Liver (tissue), 8 donors: ENCODE measurements at regions not wholly inside any gene's neighbourhood (a gene's known extent, or its start where the extent isn't known, plus 50 kb on each side); places are given as distances from the start of the nearest gene placed in this dataset.

Experiments used
- DNase-seq: peaks from one replicate; pipeline ENCODE4 v3.0.0-alpha.2; 2017; ENCODE audit warnings: low spot score
- H3K27ac ChIP-seq, 2 donors: one replicate each; pipeline ENCODE4 v1.7.0; 2013; ENCODE audit warnings: inconsistent platforms in 2 of 2, low read length in 2 of 2, control low read depth in 1 of 2, low read depth in 1 of 2, mild to moderate bottlenecking in 1 of 2
- H3K27me3 ChIP-seq, 4 donors: one replicate each; pipeline versions ENCODE4 v1.6.1 to v1.7.0; 2013; ENCODE audit warnings: low read length in 3 of 4, inconsistent platforms in 1 of 4, mild to moderate bottlenecking in 1 of 4, moderate library complexity in 1 of 4; ENCODE audit not compliant: control insufficient read depth in 4 of 4, insufficient read depth in 4 of 4
- H3K36me3 ChIP-seq, 4 donors: one replicate each; pipeline versions ENCODE4 v1.6.1 to v1.7.0; 2013; ENCODE audit warnings: low read length in 3 of 4, mild to moderate bottlenecking in 3 of 4, low read depth in 1 of 4, moderate library complexity in 1 of 4; ENCODE audit not compliant: control insufficient read depth in 4 of 4, insufficient read depth in 3 of 4
- H3K4me1 ChIP-seq, 4 donors: one replicate each; pipeline versions ENCODE4 v1.6.1 to v1.7.0; 2013; ENCODE audit warnings: low read length in 3 of 4, mild to moderate bottlenecking in 3 of 4, moderate library complexity in 1 of 4; ENCODE audit not compliant: control insufficient read depth in 4 of 4, insufficient read depth in 4 of 4
- H3K4me3 ChIP-seq, 3 donors: one replicate each; pipeline versions ENCODE4 v1.6.1 to v1.7.0; 2013; ENCODE audit warnings: low read length in 3 of 3, control low read depth in 1 of 3, low read depth in 1 of 3, mild to moderate bottlenecking in 1 of 3
- H3K9ac ChIP-seq, 2 donors: one replicate each; pipeline ENCODE4 v1.7.0; 2013; ENCODE audit warnings: low read length in 2 of 2, mild to moderate bottlenecking in 2 of 2, moderate library complexity in 2 of 2, control low read depth in 1 of 2, low read depth in 1 of 2
- H3K9me3 ChIP-seq, 4 donors: one replicate each; pipeline versions ENCODE4 v1.6.1 to v1.7.0; 2013; ENCODE audit warnings: low read length in 3 of 4; ENCODE audit not compliant: control insufficient read depth in 4 of 4
- ATF3 ChIP-seq: IDR thresholded peaks from 2 replicates; pipeline ENCODE4 v1.6.1; 2016; ENCODE audit warnings: antibody characterized with exemption
- CTCF ChIP-seq: fragments of 150-350 bp; IDR thresholded peaks from 2 replicates; pipeline ENCODE4 v1.5.1; 2017; ENCODE audit warnings: improper control_type of control experiment, low read depth, low read length; ENCODE audit not compliant: missing input control
- EGR1 ChIP-seq, 2 donors: IDR thresholded peaks; 2 replicates each; pipeline ENCODE4 v1.6.1; 2016 to 2018; ENCODE audit warnings: antibody characterized with exemption in 2 of 2, low read depth in 2 of 2
- FOXA1 ChIP-seq: IDR thresholded peaks from 2 replicates; pipeline ENCODE4 v1.6.1; 2016; ENCODE audit warnings: antibody characterized with exemption
- FOXA2 ChIP-seq: IDR thresholded peaks from 2 replicates; pipeline ENCODE4 v1.6.1; 2016; ENCODE audit warnings: antibody characterized with exemption
- GABPA ChIP-seq, 2 donors: IDR thresholded peaks in 1 of 2; conservative IDR thresholded peaks in 1 of 2; 2 replicates each; pipeline ENCODE4 v1.6.1; 2016; ENCODE audit warnings: antibody characterized with exemption in 2 of 2, mild to moderate bottlenecking in 1 of 2, moderate library complexity in 1 of 2
- HNF4A ChIP-seq, 2 donors: conservative IDR thresholded peaks; 2 replicates each; pipeline ENCODE4 v1.6.1; 2016; ENCODE audit warnings: antibody characterized with exemption in 2 of 2, mild to moderate bottlenecking in 2 of 2
- JUND ChIP-seq, 2 donors: IDR thresholded peaks; 2 replicates each; pipeline ENCODE4 v1.6.1; 2016; ENCODE audit warnings: antibody characterized with exemption in 2 of 2
- MAX ChIP-seq: IDR thresholded peaks from 2 replicates; pipeline ENCODE4 v1.6.1; 2016; ENCODE audit warnings: antibody characterized with exemption
- REST ChIP-seq: IDR thresholded peaks from 2 replicates; pipeline ENCODE4 v1.6.1; 2016; ENCODE audit warnings: antibody characterized with exemption, mild to moderate bottlenecking
- RXRA ChIP-seq, 2 donors: IDR thresholded peaks; 2 replicates each; pipeline ENCODE4 v1.6.1; 2017 to 2018; ENCODE audit warnings: antibody characterized with exemption in 2 of 2, mild to moderate bottlenecking in 1 of 2
- SP1 ChIP-seq: IDR thresholded peaks from 2 replicates; pipeline ENCODE4 v1.6.1; 2018; ENCODE audit warnings: antibody characterized with exemption, mild to moderate bottlenecking
- TAF1 ChIP-seq: conservative IDR thresholded peaks from 2 replicates; pipeline ENCODE4 v1.6.1; 2016; ENCODE audit warnings: antibody characterized with exemption, mild to moderate bottlenecking
- YY1 ChIP-seq: IDR thresholded peaks from 2 replicates; pipeline ENCODE4 v1.6.1; 2016; ENCODE audit warnings: antibody characterized with exemption, mild to moderate bottlenecking
- ZBTB33 ChIP-seq: IDR thresholded peaks from 2 replicates; pipeline ENCODE4 v1.6.1; 2016; ENCODE audit warnings: antibody characterized with exemption
- WGBS: extraction: QIAGEN DNeasy Blood & Tissue Kit; methylation state at CpG from one replicate; pipeline ENCODE4 v1.1.7; 2013; 5-methylcytosine and 5-hydroxymethylcytosine counted together
- donor health status: healthy.
- donor health status: healthy.
- donor health status: healthy.
- donor health status: healthy.
- donor health status: healthy.

- no peak overlapping the region for H3K4me3 ChIP-seq
- no peaks in the 10 kb centered on the region for H3K9me3 ChIP-seq
- H3K36me3 ChIP-seq, result no peaks in the 10 kb centered on the region
- no peak overlapping the region for H3K27ac ChIP-seq
- TF ChIP-seq MAX, result no peak
- TF ChIP-seq CTCF, result no peak
- no peak for TF ChIP-seq TAF1
- TF ChIP-seq RXRA (IDR thresholded peaks at IDR 0.05), result no peak
- TF ChIP-seq GABPA (IDR thresholded peaks at IDR 0.05 in 1 of 2, conservative IDR thresholded peaks at IDR 0.05 in 1 of 2), result no peak
- TF ChIP-seq EGR1 (IDR thresholded peaks at IDR 0.05; ENCODE audit: low read depth in 2 of 2), result no peak
- no peak for TF ChIP-seq FOXA2
- TF ChIP-seq JUND (IDR thresholded peaks at IDR 0.05), result no peak
- TF ChIP-seq SP1, result no peak
- TF ChIP-seq HNF4A (conservative IDR thresholded peaks at IDR 0.05), result no peak
- no peak for TF ChIP-seq REST
- TF ChIP-seq ZBTB33, result no peak
- TF ChIP-seq FOXA1, result no peak
- no peak for TF ChIP-seq ATF3
- no peak for TF ChIP-seq YY1
- WGBS, result 59% methylated on average over 1 of the region's 1 CpG
- H3K4me1 ChIP-seq, result no peaks in the 10 kb centered on the region
- no peaks in the 10 kb centered on the region for H3K27me3 ChIP-seq
- H3K9ac ChIP-seq, result no peak overlapping the region
- no peak for DNase-seq
Measured at GRCh38 chrX:148229801-148230303, 248.7 kb downstream of the FMR1NB start.

- H3K4me3 ChIP-seq, result no peak overlapping the region
- 57% methylated on average over 4 of the region's 4 CpGs for WGBS
- H3K27ac ChIP-seq, result no peak overlapping the region
- H3K36me3 ChIP-seq, result no peaks in the 10 kb centered on the region
- no peak overlapping the region for H3K9ac ChIP-seq
- peaks cover 0 to 3% (median 0%) of the 10 kb centered on the region in 4 donors for H3K9me3 ChIP-seq
- peaks cover 0 to under 1% (median 0%) of the 10 kb centered on the region in 4 donors for H3K27me3 ChIP-seq
- DNase-seq, result no peak
- TF ChIP-seq CTCF (no peak), RXRA (IDR thresholded peaks at IDR 0.05) (no peak)
- no peaks in the 10 kb centered on the region for H3K4me1 ChIP-seq
Measured at GRCh38 chrX:148259990-148260389, 240.4 kb upstream of the AFF2 start.
